ENCODE measurements at regions not wholly inside any gene's neighbourhood (a gene's known extent, or its start where the extent isn't known, plus 50 kb on each side); places are given as distances from the start of the nearest gene placed in this dataset.
A peak's percentile ranks its signal among the peaks of the same experiment; 100 is the strongest.

GRCh38 chr12:75677522-75677921 is 166.1 kb upstream of the KRR1 start:
- no peak overlapping the region for H3K23ac ChIP-seq (ENCODE audit: low read depth, low read length, poor library complexity)
- H2BK15ac ChIP-seq (ENCODE audit: low read length) = no peak overlapping the region
- no peak overlapping the region for H4K91ac ChIP-seq (ENCODE audit: low read depth, low read length, poor library complexity)
- H2AFZ ChIP-seq (ENCODE audit: low read length) = no peak overlapping the region
- H3K4me3 ChIP-seq (ENCODE audit: low read length in 2 of 2) = no peak overlapping the region
- H3K18ac ChIP-seq (ENCODE audit: low read length) = no peak overlapping the region
- H3K9me3 ChIP-seq (replicated peaks in 1 of 2; ENCODE audit: control insufficient read depth in 2 of 2, insufficient read depth in 1 of 2, low read depth in 1 of 2, low read length in 2 of 2) = no peaks in the 10 kb centered on the region
- no peak overlapping the region for H2BK5ac ChIP-seq (ENCODE audit: low read length)
- H3K4me2 ChIP-seq (ENCODE audit: insufficient read depth, low read length, poor library complexity, severe bottlenecking) = no peak overlapping the region
- H3K4me1 ChIP-seq (ENCODE audit: control insufficient read depth in 2 of 2, insufficient read depth in 1 of 2, low read depth in 1 of 2, low read length in 2 of 2) = no peaks in the 10 kb centered on the region
- H4K8ac ChIP-seq (ENCODE audit: low read depth, low read length) = no peak overlapping the region
- H3K79me1 ChIP-seq (ENCODE audit: low read depth, low read length) = no peaks in the 10 kb centered on the region
- no CpG with 5 or more reads among the region's 5 CpGs for WGBS, 2 donors (ENCODE audit: extremely low coverage in 2 of 2, insufficient read length in 2 of 2, insufficient replicate concordance in 1 of 2)
- no peak overlapping the region for H3K27ac ChIP-seq (replicated peaks; ENCODE audit: low read length)
- DNase-seq (ENCODE audit: low spot score) = no peak
- H3K4ac ChIP-seq (ENCODE audit: low read length) = no peak overlapping the region
- H2BK12ac ChIP-seq (ENCODE audit: low read length) = no peak overlapping the region
- H3K36me3 ChIP-seq (replicated peaks in 1 of 2; ENCODE audit: control insufficient read depth in 2 of 2, insufficient read depth in 2 of 2, low read length in 2 of 2) = no peaks in the 10 kb centered on the region
- H2AK5ac ChIP-seq (ENCODE audit: low read depth, low read length) = no peak overlapping the region
- H3K9ac ChIP-seq (ENCODE audit: low read depth, low read length, poor library complexity) = no peak overlapping the region
- no peak overlapping the region for H3K14ac ChIP-seq (ENCODE audit: low read length)
- no peaks in the 10 kb centered on the region for H3K27me3 ChIP-seq (ENCODE audit: control insufficient read depth in 3 of 3, insufficient read depth in 3 of 3, low read depth in 1 of 3, low read length in 3 of 3)
- H2BK120ac ChIP-seq (ENCODE audit: low read depth, low read length) = no peak overlapping the region

GRCh38 chr12:75674393-75674792 is 163.0 kb upstream of the KRR1 start:
- no peak for DNase-seq (ENCODE audit: low spot score)
- Histone ChIP-seq H3K79me1 (ENCODE audit: low read depth, low read length) (no peaks in the 10 kb centered on the region), H3K4me3 (ENCODE audit: low read length in 2 of 2) (no peak overlapping the region), H3K27ac (replicated peaks; ENCODE audit: low read length) (no peak overlapping the region), H2BK5ac (ENCODE audit: low read length) (no peak overlapping the region), H3K18ac (ENCODE audit: low read length) (no peak overlapping the region), H4K8ac (ENCODE audit: low read depth, low read length) (no peak overlapping the region), H3K4me1 (ENCODE audit: control insufficient read depth in 2 of 2, insufficient read depth in 1 of 2, low read depth in 1 of 2, low read length in 2 of 2) (peaks cover 0 to 2% of the 10 kb centered on the region in 2 donors), H2BK120ac (ENCODE audit: low read depth, low read length) (no peak overlapping the region), H3K4ac (ENCODE audit: low read length) (no peak overlapping the region), H3K9ac (ENCODE audit: low read depth, low read length, poor library complexity) (no peak overlapping the region), H3K9me3 (replicated peaks in 1 of 2; ENCODE audit: control insufficient read depth in 2 of 2, insufficient read depth in 1 of 2, low read depth in 1 of 2, low read length in 2 of 2) (no peaks in the 10 kb centered on the region), H3K23ac (ENCODE audit: low read depth, low read length, poor library complexity) (no peak overlapping the region), H3K4me2 (ENCODE audit: insufficient read depth, low read length, poor library complexity, severe bottlenecking) (no peak overlapping the region), H3K36me3 (replicated peaks in 1 of 2; ENCODE audit: control insufficient read depth in 2 of 2, insufficient read depth in 2 of 2, low read length in 2 of 2) (no peaks in the 10 kb centered on the region), H2AFZ (ENCODE audit: low read length) (no peak overlapping the region), H2AK5ac (ENCODE audit: low read depth, low read length) (no peak overlapping the region), H2BK12ac (ENCODE audit: low read length) (no peak overlapping the region), H3K27me3 (ENCODE audit: control insufficient read depth in 3 of 3, insufficient read depth in 3 of 3, low read depth in 1 of 3, low read length in 3 of 3) (no peaks in the 10 kb centered on the region), H2BK15ac (ENCODE audit: low read length) (no peak overlapping the region), H4K91ac (ENCODE audit: low read depth, low read length, poor library complexity) (no peak overlapping the region), H3K14ac (ENCODE audit: low read length) (no peak overlapping the region)
- WGBS, 2 donors (ENCODE audit: extremely low coverage in 2 of 2, insufficient read length in 2 of 2, insufficient replicate concordance in 1 of 2) = no CpG with 5 or more reads among the region's 2 CpGs

GRCh38 chr12:75672200-75672599 is 160.8 kb upstream of the KRR1 start:
- DNase-seq (ENCODE audit: low spot score) = no peak
- H3K9ac ChIP-seq (ENCODE audit: low read depth, low read length, poor library complexity) = no peak overlapping the region
- H3K14ac ChIP-seq (ENCODE audit: low read length) = no peak overlapping the region
- no peaks in the 10 kb centered on the region for H3K27me3 ChIP-seq (ENCODE audit: control insufficient read depth in 3 of 3, insufficient read depth in 3 of 3, low read depth in 1 of 3, low read length in 3 of 3)
- H3K23ac ChIP-seq (ENCODE audit: low read depth, low read length, poor library complexity) = no peak overlapping the region
- H3K4me3 ChIP-seq (ENCODE audit: low read length in 2 of 2) = no peak overlapping the region
- no peak overlapping the region for H3K4ac ChIP-seq (ENCODE audit: low read length)
- no peak overlapping the region for H3K18ac ChIP-seq (ENCODE audit: low read length)
- H3K79me1 ChIP-seq (ENCODE audit: low read depth, low read length) = no peaks in the 10 kb centered on the region
- H2AK5ac ChIP-seq (ENCODE audit: low read depth, low read length) = no peak overlapping the region
- no peak overlapping the region for H2BK12ac ChIP-seq (ENCODE audit: low read length)
- peak overlapping the region; percentile 27 for H2AFZ ChIP-seq (ENCODE audit: low read length)
- no peak overlapping the region for H2BK15ac ChIP-seq (ENCODE audit: low read length)
- H2BK5ac ChIP-seq (ENCODE audit: low read length) = no peak overlapping the region
- H4K8ac ChIP-seq (ENCODE audit: low read depth, low read length) = no peak overlapping the region
- H4K91ac ChIP-seq (ENCODE audit: low read depth, low read length, poor library complexity) = no peak overlapping the region
- H3K9me3 ChIP-seq (replicated peaks in 1 of 2; ENCODE audit: control insufficient read depth in 2 of 2, insufficient read depth in 1 of 2, low read depth in 1 of 2, low read length in 2 of 2) = no peaks in the 10 kb centered on the region
- no peaks in the 10 kb centered on the region for H3K36me3 ChIP-seq (replicated peaks in 1 of 2; ENCODE audit: control insufficient read depth in 2 of 2, insufficient read depth in 2 of 2, low read length in 2 of 2)
- peaks cover 0 to 8% of the 10 kb centered on the region in 2 donors for H3K4me1 ChIP-seq (ENCODE audit: control insufficient read depth in 2 of 2, insufficient read depth in 1 of 2, low read depth in 1 of 2, low read length in 2 of 2)
- no peak overlapping the region for H3K4me2 ChIP-seq (ENCODE audit: insufficient read depth, low read length, poor library complexity, severe bottlenecking)
- H2BK120ac ChIP-seq (ENCODE audit: low read depth, low read length) = no peak overlapping the region
- H3K27ac ChIP-seq (replicated peaks; ENCODE audit: low read length) = no peak overlapping the region

GRCh38 chr12:75670216-75670615 is 158.8 kb upstream of the KRR1 start:
- H3K9me3 ChIP-seq (replicated peaks in 1 of 2; ENCODE audit: control insufficient read depth in 2 of 2, insufficient read depth in 1 of 2, low read depth in 1 of 2, low read length in 2 of 2) = no peaks in the 10 kb centered on the region
- H3K4me3 ChIP-seq (ENCODE audit: low read length in 2 of 2) = no peak overlapping the region
- no peak overlapping the region for H3K27ac ChIP-seq (replicated peaks; ENCODE audit: low read length)
- H3K4me1 ChIP-seq (ENCODE audit: control insufficient read depth in 2 of 2, insufficient read depth in 1 of 2, low read depth in 1 of 2, low read length in 2 of 2) = peaks cover 4 to 26% of the 10 kb centered on the region in 2 donors
- WGBS, 2 donors (ENCODE audit: extremely low coverage in 2 of 2, insufficient read length in 2 of 2, insufficient replicate concordance in 1 of 2) = no CpG with 5 or more reads among the region's 5 CpGs
- no peak overlapping the region for H3K9ac ChIP-seq (ENCODE audit: low read depth, low read length, poor library complexity)
- no peak overlapping the region for H4K91ac ChIP-seq (ENCODE audit: low read depth, low read length, poor library complexity)
- no peak overlapping the region for H3K18ac ChIP-seq (ENCODE audit: low read length)
- no peak overlapping the region for H3K4ac ChIP-seq (ENCODE audit: low read length)
- no peaks in the 10 kb centered on the region for H3K79me1 ChIP-seq (ENCODE audit: low read depth, low read length)
- no peak overlapping the region for H3K14ac ChIP-seq (ENCODE audit: low read length)
- no peak overlapping the region for H4K8ac ChIP-seq (ENCODE audit: low read depth, low read length)
- no peak overlapping the region for H3K4me2 ChIP-seq (ENCODE audit: insufficient read depth, low read length, poor library complexity, severe bottlenecking)
- H2BK15ac ChIP-seq (ENCODE audit: low read length) = no peak overlapping the region
- no peak overlapping the region for H2BK120ac ChIP-seq (ENCODE audit: low read depth, low read length)
- DNase-seq (ENCODE audit: low spot score) = no peak
- H2AK5ac ChIP-seq (ENCODE audit: low read depth, low read length) = no peak overlapping the region
- H2BK5ac ChIP-seq (ENCODE audit: low read length) = no peak overlapping the region
- H2BK12ac ChIP-seq (ENCODE audit: low read length) = no peak overlapping the region
- no peak overlapping the region for H2AFZ ChIP-seq (ENCODE audit: low read length)
- H3K23ac ChIP-seq (ENCODE audit: low read depth, low read length, poor library complexity) = no peak overlapping the region
- no peaks in the 10 kb centered on the region for H3K27me3 ChIP-seq (ENCODE audit: control insufficient read depth in 3 of 3, insufficient read depth in 3 of 3, low read depth in 1 of 3, low read length in 3 of 3)
- no peaks in the 10 kb centered on the region for H3K36me3 ChIP-seq (replicated peaks in 1 of 2; ENCODE audit: control insufficient read depth in 2 of 2, insufficient read depth in 2 of 2, low read length in 2 of 2)

Data from neuronal stem cell (in vitro differentiated cells).